ENCODE measurements at regions not wholly inside any gene's neighbourhood (a gene's known extent, or its start where the extent isn't known, plus 50 kb on each side); places are given as distances from the start of the nearest gene placed in this dataset.

- no peaks in the 10 kb centered on the region for H3K36me3 ChIP-seq
- no peak overlapping the region for H3K4me3 ChIP-seq (ENCODE audit: low read depth, low read length)
- no peak for DNase-seq
- H3K4me1 ChIP-seq = peaks cover 10% of the 10 kb centered on the region
- H3K27me3 ChIP-seq = no peaks in the 10 kb centered on the region
- H3K9me3 ChIP-seq = no peaks in the 10 kb centered on the region
- no peak for TF ChIP-seq CTCF (IDR thresholded peaks at IDR 0.05; ENCODE audit: low read depth, low read length)
Observed at GRCh38 chr21:16418226-16418625, 688.4 kb downstream of the USP25 start.

- Histone ChIP-seq H3K27me3 (no peaks in the 10 kb centered on the region), H3K4me3 (ENCODE audit: low read depth, low read length) (peak overlapping the region; percentile 63), H3K36me3 (no peaks in the 10 kb centered on the region), H3K9me3 (no peaks in the 10 kb centered on the region), H3K4me1 (peaks cover 10% of the 10 kb centered on the region)
- TF ChIP-seq CTCF (IDR thresholded peaks at IDR 0.05; ENCODE audit: low read depth, low read length) = no peak
- no peak for DNase-seq
Observed at GRCh38 chr21:16418642-16419041, 688.9 kb downstream of the USP25 start.

- Histone ChIP-seq H3K4me3 (ENCODE audit: low read depth, low read length) (peak overlapping the region; percentile 63), H3K36me3 (no peaks in the 10 kb centered on the region), H3K27me3 (no peaks in the 10 kb centered on the region), H3K4me1 (peaks cover 10% of the 10 kb centered on the region), H3K9me3 (no peaks in the 10 kb centered on the region)
- DNase-seq = peak; percentile 87
- TF ChIP-seq CTCF (IDR thresholded peaks at IDR 0.05; ENCODE audit: low read depth, low read length) = no peak
Observed at GRCh38 chr21:16419188-16419921, 689.6 kb downstream of the USP25 start.

DNA sequence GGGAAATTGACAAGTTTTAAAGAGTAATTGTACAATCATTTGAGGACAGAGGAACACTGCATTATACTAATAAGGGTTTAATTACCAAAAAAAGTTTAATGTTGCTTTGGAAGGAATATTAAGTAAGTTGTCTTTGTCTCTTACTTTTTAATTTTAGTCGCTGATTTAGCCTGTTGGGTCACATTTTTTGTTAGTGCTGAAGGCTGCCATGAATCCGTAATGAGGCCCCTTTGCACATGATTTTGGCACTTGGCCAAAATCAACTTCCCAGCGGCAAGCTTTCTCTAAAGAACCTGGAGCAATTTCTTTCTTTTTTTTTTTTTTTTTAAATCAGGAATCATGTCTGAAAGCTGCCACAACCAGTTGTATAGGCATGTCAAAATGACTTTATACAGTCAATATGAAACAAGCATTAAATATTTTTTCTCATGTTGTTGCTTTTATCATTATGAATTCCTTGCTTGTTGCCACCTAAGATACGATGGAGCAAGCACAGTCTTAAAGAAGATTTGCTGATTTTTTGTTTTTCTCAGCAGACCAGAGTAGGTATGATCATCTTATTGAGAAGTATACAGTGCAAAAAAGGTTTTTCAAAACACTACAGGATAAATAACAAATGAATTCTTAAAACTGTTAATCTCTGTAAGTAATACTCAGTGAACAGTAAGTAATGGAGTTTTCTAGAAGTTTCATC lies 690.4 kb downstream of the USP25 start:
- Histone ChIP-seq H3K27me3 (no peaks in the 10 kb centered on the region), H3K36me3 (no peaks in the 10 kb centered on the region), H3K4me3 (ENCODE audit: low read depth, low read length) (peak overlapping the region; percentile 63), H3K9me3 (no peaks in the 10 kb centered on the region), H3K4me1 (peaks cover 11% of the 10 kb centered on the region)
- no peak for TF ChIP-seq CTCF (IDR thresholded peaks at IDR 0.05; ENCODE audit: low read depth, low read length)
- peak; percentile 61 for DNase-seq

GRCh38 chr21:16421007-16421406 lies 691.2 kb downstream of the USP25 start:
- Histone ChIP-seq H3K36me3 (no peaks in the 10 kb centered on the region), H3K4me1 (peaks cover 17% of the 10 kb centered on the region), H3K9me3 (no peaks in the 10 kb centered on the region), H3K27me3 (no peaks in the 10 kb centered on the region), H3K4me3 (ENCODE audit: low read depth, low read length) (peak overlapping the region; percentile 63)
- no peak for TF ChIP-seq CTCF (IDR thresholded peaks at IDR 0.05; ENCODE audit: low read depth, low read length)
- DNase-seq = no peak

GRCh38 chr21:16421965-16422364 lies 692.2 kb downstream of the USP25 start:
- no peaks in the 10 kb centered on the region for H3K36me3 ChIP-seq
- DNase-seq = no peak
- peaks cover 22% of the 10 kb centered on the region for H3K4me1 ChIP-seq
- no peak for TF ChIP-seq CTCF (IDR thresholded peaks at IDR 0.05; ENCODE audit: low read depth, low read length)
- peak overlapping the region; percentile 63 for H3K4me3 ChIP-seq (ENCODE audit: low read depth, low read length)
- no peaks in the 10 kb centered on the region for H3K27me3 ChIP-seq
- H3K9me3 ChIP-seq = no peaks in the 10 kb centered on the region
